Body of pancreas (tissue), 4 donors: ENCODE measurements at regions not wholly inside any gene's neighbourhood (a gene's known extent, or its start where the extent isn't known, plus 50 kb on each side); places are given as distances from the start of the nearest gene placed in this dataset.

Source experiments
- ATAC-seq: fragments of 150-250 bp; one replicate; pipeline ENCODE4 v1.9.1; 2016
- DNase-seq, 4 donors: peaks; one replicate each; pipeline ENCODE4 v3.0.0-alpha.2; 2019
- H3K27ac ChIP-seq, 4 donors: fragments of 200-600 bp; sonication (generic); 1 replicate in 3 of 4; 2 replicates in 1 of 4; pipeline versions ENCODE4 v1.5.1 to v1.6.1; 2016 to 2019; ENCODE audit warnings: mild to moderate bottlenecking in 1 of 4, mixed read lengths in 1 of 4, moderate library complexity in 1 of 4
- H3K27me3 ChIP-seq, 2 donors: fragments of 200-600 bp; sonication (generic); one replicate each; pipeline ENCODE4 v1.6.0; 2016; ENCODE audit warnings: mild to moderate bottlenecking in 1 of 2
- H3K36me3 ChIP-seq, 2 donors: fragments of 200-600 bp; sonication (generic); replicated peaks in 1 of 2; 2 replicates each; pipeline ENCODE4 v1.5.1; 2016; ENCODE audit warnings: low read depth in 2 of 2; ENCODE audit not compliant: insufficient read depth in 1 of 2
- H3K4me1 ChIP-seq: fragments of 200-600 bp; sonication (generic); one replicate; pipeline ENCODE4 v1.6.0; 2016
- H3K4me3 ChIP-seq, 2 donors: fragments of 200-600 bp; sonication (generic); 1 replicate in 1 of 2; 2 replicates in 1 of 2; pipeline ENCODE4 v1.5.1; 2016 to 2019
- H3K9me3 ChIP-seq, 3 donors: fragments of 200-600 bp; sonication (generic); 1 replicate in 2 of 3; 2 replicates in 1 of 3; pipeline ENCODE4 v1.5.1; 2016
- CTCF ChIP-seq, 7 experiments: fragments of 450-650 bp in 4 of 7; fragments of 200-600 bp in 3 of 7; sonication (generic) in 3 of 7; IDR thresholded peaks; one replicate each; pipeline ENCODE4 v1.5.1; 2016 to 2019; ENCODE audit warnings: antibody characterized with exemption in 7 of 7
- POLR2A ChIP-seq, 3 donors: fragments of 450-650 bp; IDR thresholded peaks; one replicate each; pipeline ENCODE4 v1.6.1; 2016; ENCODE audit warnings: antibody characterized with exemption in 3 of 3, mild to moderate bottlenecking in 2 of 3
- WGBS, 2 donors: methylation state at CpG; one replicate each; pipeline ENCODE4 v1.1.5; 2017; 5-methylcytosine and 5-hydroxymethylcytosine counted together
- intact Hi-C: fragments of 100-400 bp; cut with DNase I; formaldehyde crosslinking; loops from one replicate; pipeline ENCODE4 v1.15.1; 2023

GRCh38 chr5:54927097-54927746 lies 58.2 kb downstream of the ESM1 start:
- no peak for ATAC-seq
- Histone ChIP-seq H3K4me3 (no peak overlapping the region), H3K27me3 (no peaks in the 10 kb centered on the region), H3K9me3 (no peaks in the 10 kb centered on the region), H3K27ac (no peak overlapping the region), H3K4me1 (no peaks in the 10 kb centered on the region), H3K36me3 (no peaks in the 10 kb centered on the region)
- 57% methylated on average over 4 of the region's 4 CpGs for WGBS, 2 donors
- intact Hi-C loops: no loop called here
- no peak for TF ChIP-seq CTCF (IDR thresholded peaks at IDR 0.05)
- no peak for TF ChIP-seq POLR2A (IDR thresholded peaks at IDR 0.05)
- no peak for DNase-seq

- Histone ChIP-seq H3K9me3 (no peaks in the 10 kb centered on the region), H3K27ac (no peak overlapping the region), H3K4me3 (no peak overlapping the region), H3K36me3 (no peaks in the 10 kb centered on the region), H3K27me3 (no peaks in the 10 kb centered on the region), H3K4me1 (no peaks in the 10 kb centered on the region)
- ATAC-seq (no peak), DNase-seq (no peak)
- intact Hi-C loops: no loop called here
- TF ChIP-seq CTCF (IDR thresholded peaks at IDR 0.05) (no peak), POLR2A (IDR thresholded peaks at IDR 0.05) (no peak)
These were observed 60.9 kb downstream of the ESM1 start for GRCh38 chr5:54924487-54924886.

DNA sequence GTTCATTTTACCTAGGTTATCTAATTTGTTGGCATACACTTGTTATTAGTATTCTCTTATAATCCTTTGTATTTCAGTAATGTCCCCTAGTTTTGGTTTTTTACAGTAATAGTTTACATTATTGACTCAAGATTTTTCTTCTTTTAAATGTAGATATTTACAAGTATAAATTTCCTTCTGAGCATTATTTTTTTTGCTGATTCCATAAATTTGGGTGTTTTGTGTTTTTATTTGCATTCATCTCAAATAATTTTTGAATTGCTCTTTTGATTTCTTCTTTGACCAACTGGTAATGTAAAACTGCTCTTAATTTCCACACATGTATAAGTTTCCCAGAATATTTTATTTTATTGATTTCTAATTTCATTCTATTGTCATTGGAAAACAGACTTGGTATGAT lies 68.1 kb downstream of the ESM1 start:
- Histone ChIP-seq H3K27ac (no peak overlapping the region), H3K36me3 (no peaks in the 10 kb centered on the region), H3K27me3 (no peaks in the 10 kb centered on the region), H3K4me3 (no peak overlapping the region), H3K4me1 (no peaks in the 10 kb centered on the region), H3K9me3 (no peaks in the 10 kb centered on the region)
- no peak for TF ChIP-seq POLR2A (IDR thresholded peaks at IDR 0.05)
- DNase-seq: no peak
- no peak for ATAC-seq
- intact Hi-C loops: no loop called here

GRCh38 chr5:54915466-54916027 lies 69.8 kb downstream of the ESM1 start:
- Histone ChIP-seq H3K27me3 (no peaks in the 10 kb centered on the region), H3K9me3 (no peaks in the 10 kb centered on the region), H3K4me3 (no peak overlapping the region), H3K4me1 (no peaks in the 10 kb centered on the region), H3K27ac (no peak overlapping the region), H3K36me3 (no peaks in the 10 kb centered on the region)
- intact Hi-C loops: no loop called here
- TF ChIP-seq CTCF (IDR thresholded peaks at IDR 0.05) (no peak), POLR2A (IDR thresholded peaks at IDR 0.05) (no peak)
- 46 to 48% methylated on average over 3 of the region's 3 CpGs for WGBS, 2 donors
- ATAC-seq (no peak), DNase-seq (no peak)

DNA sequence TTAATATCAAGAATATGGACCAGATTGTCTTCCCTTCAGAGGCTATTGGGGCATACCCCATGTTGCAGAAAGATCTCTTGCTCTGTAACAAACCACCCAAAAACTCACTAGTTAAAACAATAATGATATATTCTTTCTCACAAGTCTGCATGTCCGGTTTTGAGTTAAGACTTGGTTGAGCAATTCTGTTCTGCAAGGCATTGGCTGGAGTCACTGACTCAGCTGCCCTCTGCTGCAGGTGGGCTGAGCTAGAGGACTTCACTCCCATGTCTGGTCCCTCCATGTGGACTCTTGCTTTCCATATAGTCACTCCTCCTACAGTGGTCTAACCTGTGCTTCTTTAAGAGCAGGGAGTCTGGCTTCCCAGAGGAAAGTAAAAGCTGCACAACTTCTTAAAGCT lies 73.4 kb downstream of the ESM1 start:
- intact Hi-C loops: no loop called here
- no peak for ATAC-seq
- no peak overlapping the region for H3K27ac ChIP-seq
- 36 to 69% methylated on average over 1 of the region's 1 CpG for whole genome bisulfite sequencing, 2 donors
- H3K4me1 ChIP-seq: no peaks in the 10 kb centered on the region
- H3K27me3 ChIP-seq: no peaks in the 10 kb centered on the region
- no peaks in the 10 kb centered on the region for H3K36me3 ChIP-seq
- TF ChIP-seq POLR2A (IDR thresholded peaks at IDR 0.05) (no peak), CTCF (IDR thresholded peaks at IDR 0.05) (no peak)
- H3K4me3 ChIP-seq: no peak overlapping the region
- no peak for DNase-seq
- H3K9me3 ChIP-seq: no peaks in the 10 kb centered on the region
